ENCODE measurements at regions not wholly inside any gene's neighbourhood (a gene's known extent, or its start where the extent isn't known, plus 50 kb on each side); places are given as distances from the start of the nearest gene placed in this dataset.
"Not testable (repeated sequence)": the region's sequence is repeated elsewhere in the genome, so short reads cannot be mapped to it uniquely, and the experiment has no call there.

DNA sequence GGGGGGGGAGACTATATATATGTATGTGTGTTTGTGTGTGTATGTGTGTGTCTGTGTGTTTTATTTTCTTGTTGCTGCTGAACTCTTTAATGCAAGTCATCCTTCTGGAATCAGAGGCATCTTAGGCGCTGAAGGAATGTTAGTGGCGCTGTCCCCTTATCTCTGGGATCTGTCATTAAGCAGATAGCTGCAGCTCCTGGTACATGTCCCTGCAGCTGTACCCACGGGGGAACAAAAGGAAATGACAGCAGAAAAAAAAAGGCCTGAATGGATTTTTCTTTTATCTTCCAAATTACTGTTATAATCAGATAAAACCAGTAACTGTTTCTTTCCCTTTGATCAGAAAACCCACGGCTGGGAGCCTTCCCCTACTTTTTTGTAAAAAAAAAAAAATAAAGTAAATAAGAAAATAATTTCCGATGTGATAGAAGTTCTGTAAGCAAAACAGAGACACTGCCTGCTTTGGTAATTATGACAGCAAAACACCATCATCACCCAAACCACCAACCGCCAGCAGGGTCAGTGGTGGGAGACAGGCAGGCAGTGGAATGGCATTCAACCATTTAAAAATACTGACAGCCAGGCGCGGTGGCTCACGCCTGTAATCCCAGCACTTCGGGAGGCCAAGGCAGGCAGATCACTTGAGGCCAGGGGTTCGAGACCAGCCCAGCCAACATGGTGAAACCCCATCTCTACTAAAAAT lies 411.3 kb upstream of the ZNF722 start:
- not testable (repeated sequence) for DNase-seq

DNA sequence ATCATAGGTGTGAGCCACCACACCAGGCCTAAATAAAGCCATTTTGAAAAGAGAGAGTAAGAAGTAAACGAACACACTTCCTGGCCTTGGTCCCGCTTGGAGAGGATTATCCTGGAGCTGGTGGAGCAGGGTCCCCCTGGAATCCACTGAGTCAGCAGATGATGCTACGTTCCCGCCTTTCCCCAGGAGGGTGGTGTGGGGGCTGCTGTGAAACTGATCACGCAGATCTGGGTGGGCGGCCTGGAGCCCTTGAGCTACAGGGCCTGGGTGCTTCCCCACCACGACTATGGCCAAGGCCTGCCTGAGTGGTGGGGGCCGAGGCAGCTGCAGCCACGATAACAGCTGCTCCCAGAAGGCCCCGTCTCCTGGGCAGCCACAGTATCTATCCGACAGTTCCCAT lies 407.4 kb upstream of the ZNF722 start:
- DNase-seq, result not testable (repeated sequence)

DNA sequence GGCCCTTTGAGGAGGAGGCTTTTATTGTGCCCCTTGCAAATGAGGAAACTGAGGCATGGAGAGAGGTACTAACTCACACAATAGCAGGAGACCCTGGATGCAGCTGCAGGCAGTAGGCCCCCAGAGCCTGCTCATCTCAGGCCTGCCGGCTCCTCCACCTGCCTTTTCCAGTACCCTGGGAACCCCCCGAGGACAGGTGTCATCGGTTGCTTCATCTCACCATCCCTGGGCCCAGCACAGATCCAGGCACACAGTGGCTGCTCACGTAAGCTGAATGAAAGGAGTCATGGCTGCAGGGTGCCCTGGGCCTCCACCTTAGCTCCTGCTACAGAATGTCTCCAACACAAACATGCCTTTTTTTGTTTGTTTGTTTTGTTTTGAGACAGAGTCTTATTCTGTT lies 394.8 kb upstream of the ZNF722 start:
- DNase-seq, result not testable (repeated sequence)

DNA sequence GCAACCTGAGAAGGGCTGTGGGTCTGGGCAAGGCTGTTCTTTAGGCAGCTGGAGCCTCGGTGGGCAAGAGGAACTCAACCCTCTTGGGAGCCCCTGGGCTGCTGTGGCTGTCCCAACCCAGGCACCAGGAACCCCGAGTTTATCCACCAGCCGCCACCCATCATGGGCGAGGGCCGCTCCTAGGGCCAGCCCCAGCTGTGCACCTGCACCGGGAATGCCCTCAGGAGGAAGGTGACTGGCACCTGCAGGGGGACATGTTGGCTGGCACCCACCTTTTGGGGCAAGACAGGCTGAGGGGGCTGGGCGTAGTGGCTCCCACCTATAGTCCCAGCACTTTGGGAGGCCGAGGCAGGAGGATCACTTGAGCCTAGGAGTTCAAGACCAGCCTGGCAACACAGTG lies 393.8 kb upstream of the ZNF722 start:
- DNase-seq, result not testable (repeated sequence)

DNA sequence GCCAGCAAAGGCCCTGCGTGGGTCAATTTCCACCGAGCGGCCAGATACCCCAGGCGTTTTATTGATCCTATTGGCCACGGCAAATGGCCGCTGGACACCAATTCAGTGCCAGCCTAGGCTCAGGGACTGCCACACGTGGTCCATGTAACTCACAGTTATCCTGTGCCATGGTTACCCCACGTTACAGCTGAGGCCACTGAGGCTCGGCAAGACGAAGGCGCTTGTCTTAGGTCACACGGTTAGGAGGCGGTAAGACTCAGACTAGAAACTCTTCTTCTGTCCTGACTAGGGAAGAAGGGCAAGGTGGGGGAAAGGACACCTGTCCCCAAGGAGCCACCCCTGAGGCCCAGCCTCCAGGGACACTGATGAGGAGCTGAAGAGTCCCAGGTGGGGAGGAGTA lies 381.1 kb upstream of the ZNF722 start:
- not testable (repeated sequence) for DNase-seq

DNA sequence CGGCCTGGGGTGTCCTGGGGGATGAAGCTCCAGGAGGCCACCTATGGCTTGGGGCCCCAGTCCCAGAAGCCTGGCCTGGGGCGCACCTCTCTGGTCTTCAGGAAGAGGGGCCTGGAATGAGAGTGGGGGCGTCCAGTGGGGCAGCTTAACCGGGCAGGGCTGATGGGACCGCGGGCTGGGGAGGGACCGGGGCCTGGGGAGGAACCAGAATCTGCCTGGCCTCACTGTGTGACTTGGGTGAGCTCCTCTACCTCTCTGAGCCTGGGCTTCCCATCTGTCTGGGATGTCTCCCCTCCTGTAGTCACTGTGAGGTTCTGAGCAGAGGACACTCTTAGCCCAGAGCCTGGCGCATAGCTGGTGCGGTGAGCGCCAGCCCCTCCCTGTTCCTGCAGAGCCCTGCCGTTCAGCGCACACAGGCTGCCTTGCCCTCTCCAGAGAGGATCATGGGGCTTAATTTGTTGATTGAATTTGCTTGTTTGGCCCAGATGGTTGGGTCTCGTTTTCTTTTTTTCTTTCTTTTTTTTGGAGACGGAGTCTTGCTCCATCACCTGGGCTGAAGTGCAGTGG lies 378.4 kb upstream of the ZNF722 start:
- DNase-seq, result not testable (repeated sequence)

DNA sequence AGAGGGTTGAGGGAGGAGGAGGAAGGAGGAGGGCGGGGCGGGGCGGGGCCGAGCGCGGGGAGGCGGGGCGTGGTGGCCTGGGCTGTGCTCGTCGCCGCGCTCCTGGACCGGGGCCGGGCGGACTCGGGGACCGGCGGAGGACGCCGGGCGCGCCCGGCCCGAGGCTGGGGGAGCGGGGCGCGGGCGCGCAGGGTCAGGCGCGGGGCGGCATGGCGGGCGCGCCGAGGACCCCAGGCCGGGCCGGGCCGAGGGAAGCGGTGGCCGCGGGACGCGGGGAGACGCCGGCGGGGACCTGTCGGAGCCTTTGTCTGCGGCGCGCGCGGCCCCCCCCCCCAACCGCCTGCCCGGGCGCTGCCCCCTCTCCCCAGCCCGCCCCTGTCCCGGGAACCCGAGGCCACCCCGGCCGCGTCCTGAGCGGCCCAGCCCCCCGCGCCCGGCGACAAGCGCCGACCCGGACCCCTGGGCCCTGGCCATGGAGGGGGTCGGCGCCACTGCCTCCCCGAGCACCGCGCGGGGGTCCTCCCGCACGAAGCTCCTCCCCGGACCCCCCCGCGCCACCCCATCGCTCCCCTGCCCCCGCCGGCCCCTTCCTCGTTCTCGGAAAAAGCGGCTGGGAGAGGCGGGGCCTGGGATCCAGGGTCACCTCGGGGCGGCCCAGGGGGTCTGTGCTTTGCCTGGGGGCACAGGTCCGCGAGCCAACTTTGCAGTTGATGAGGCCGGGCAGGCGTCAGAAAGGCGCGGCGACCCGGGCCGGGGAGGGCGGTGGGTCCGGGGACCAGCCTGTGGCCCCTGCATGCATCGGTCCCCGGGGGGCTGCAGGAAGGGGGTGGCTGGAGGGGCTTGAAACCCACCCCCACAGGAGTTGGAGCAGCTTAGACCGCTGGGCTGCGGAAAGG lies 370.8 kb upstream of the ZNF722 start:
- not testable (repeated sequence) for DNase-seq

DNA sequence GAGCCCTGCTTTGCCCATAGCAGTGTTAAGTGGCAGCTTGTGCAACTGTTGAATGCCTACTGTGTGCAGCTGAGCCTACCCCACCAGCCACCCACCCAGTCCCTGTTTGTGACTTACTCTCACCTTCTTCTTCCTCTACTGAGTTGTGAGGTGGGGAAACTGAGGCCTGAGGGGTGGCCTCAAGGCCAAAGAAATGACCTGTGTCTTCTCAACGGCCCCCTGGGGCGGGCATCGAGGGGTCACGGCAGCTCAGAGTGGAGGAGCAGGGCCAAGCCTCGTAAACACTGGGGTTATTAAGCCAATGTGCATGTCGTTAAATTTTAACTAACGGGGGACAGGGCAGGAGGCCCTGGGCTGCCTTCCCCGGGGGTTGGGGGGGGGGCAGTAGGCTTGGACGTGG lies 369.6 kb upstream of the ZNF722 start:
- not testable (repeated sequence) for DNase-seq

DNA sequence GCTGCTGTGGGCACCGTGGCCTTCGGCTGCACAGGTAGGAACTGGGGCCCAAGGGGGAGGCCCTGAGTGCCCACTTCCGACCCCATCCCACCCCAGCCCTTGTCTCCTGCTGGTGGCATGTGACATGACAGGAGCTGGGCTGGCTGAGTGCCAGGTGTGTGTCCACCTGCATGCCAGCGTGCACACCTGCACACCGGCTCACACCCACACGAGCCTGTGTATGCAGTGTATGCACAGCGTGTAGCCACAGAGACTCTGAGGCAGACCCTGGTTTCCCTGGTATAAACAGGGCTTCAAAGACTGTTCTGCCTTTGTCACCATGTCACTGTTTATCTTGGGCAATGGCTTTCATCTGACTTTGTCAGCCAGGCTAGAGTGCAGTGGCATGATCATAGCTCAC lies 362.1 kb upstream of the ZNF722 start:
- not testable (repeated sequence) for DNase-seq

DNA sequence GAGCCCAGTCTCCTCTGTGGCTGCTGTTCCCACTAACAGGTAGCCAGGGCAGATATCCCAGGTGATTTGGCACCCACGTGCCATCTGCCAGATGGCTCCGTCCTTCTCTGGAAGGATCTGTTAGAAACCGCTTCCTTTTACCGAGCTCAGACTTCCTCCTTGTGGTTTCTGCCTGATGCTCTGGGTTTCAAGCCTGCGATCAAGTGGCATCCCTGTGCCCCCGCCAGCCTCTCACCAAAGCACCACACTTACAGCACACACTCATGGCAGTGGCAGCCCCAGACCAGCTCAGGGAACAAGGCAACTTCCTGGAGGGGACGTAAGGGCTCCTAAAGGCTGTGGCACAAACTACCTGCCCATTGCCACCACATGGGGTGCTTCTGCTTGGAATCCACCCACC lies 333.1 kb upstream of the ZNF722 start:
- peak; percentile 64 for DNase-seq

DNA sequence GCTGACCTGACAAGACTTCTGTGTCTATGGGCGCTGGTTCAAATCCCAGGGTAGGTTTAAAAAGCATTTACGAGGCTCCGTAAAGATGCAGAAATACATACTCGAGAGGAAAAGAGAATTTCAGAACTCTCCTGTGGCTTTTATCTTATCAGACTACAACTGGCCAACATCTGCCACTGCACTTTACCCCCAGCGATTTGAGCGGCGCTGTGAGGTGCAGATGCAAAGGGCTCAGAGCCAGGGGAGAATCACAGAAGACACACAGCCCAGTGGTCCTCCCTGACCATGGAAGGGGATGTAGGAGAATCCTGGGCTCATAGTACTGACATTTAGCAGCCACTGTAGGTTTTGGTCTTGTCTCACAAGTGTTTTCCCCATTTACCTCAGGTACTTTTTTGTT lies 307.2 kb upstream of the ZNF722 start:
- not testable (repeated sequence) for DNase-seq

DNA sequence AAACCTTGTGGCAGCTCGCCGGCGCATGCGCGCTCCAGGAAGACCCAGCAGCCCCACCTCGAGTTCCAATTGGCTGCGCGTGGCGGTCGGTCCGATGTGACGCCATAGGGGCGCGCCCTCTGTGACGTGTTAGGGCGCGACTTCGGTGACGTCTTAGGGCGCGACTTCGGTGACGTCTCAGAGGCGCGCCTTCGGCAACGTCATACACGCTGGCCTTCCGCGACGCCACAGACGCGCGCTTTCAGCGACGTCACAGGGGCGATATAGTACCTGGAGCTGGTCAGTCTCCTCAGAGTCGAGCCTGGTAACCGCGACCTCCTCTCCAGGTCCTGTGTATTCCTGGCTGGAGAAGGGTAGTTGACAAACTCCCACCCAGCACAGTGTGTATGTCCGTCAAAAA lies 304.4 kb upstream of the ZNF722 start:
- not testable (repeated sequence) for DNase-seq
